ENCODE measurements at regions not wholly inside any gene's neighbourhood (a gene's known extent, or its start where the extent isn't known, plus 50 kb on each side); places are given as distances from the start of the nearest gene placed in this dataset.

GRCh38 chr2:34547340-34547739 is 948.2 kb upstream of the FAM98A start:
- no peak for TF ChIP-seq CTCF (IDR thresholded peaks at IDR 0.05)
- no peak for ATAC-seq (ENCODE audit: low FRiP score)
- DNase-seq (ENCODE audit: low spot score) = no peak

- DNase-seq (ENCODE audit: low spot score) = no peak
- TF ChIP-seq CTCF (IDR thresholded peaks at IDR 0.05) = no peak
- no peak for ATAC-seq (ENCODE audit: low FRiP score)
These were observed 946.5 kb upstream of the FAM98A start for GRCh38 chr2:34545486-34546136.

- TF ChIP-seq CTCF (IDR thresholded peaks at IDR 0.05) = no peak
- DNase-seq (ENCODE audit: low spot score) (no peak), ATAC-seq (ENCODE audit: low FRiP score) (no peak)
These were observed 935.7 kb upstream of the FAM98A start for GRCh38 chr2:34534761-34535160.

- no peak for DNase-seq (ENCODE audit: low spot score)
- no peak for ATAC-seq (ENCODE audit: low FRiP score)
- TF ChIP-seq CTCF (IDR thresholded peaks at IDR 0.05) = no peak
These were observed 935.2 kb upstream of the FAM98A start for GRCh38 chr2:34534341-34534740.

- no peak for DNase-seq (ENCODE audit: low spot score)
- TF ChIP-seq CTCF (IDR thresholded peaks at IDR 0.05) = no peak
- ATAC-seq (ENCODE audit: low FRiP score) = no peak
These were observed 934.6 kb upstream of the FAM98A start for GRCh38 chr2:34533585-34534183.

GRCh38 chr2:34529965-34530364 is 930.9 kb upstream of the FAM98A start:
- no peak for DNase-seq (ENCODE audit: low spot score)
- no peak for ATAC-seq (ENCODE audit: low FRiP score)
- TF ChIP-seq CTCF (IDR thresholded peaks at IDR 0.05) = no peak

GRCh38 chr2:34523958-34524514 is 924.9 kb upstream of the FAM98A start:
- TF ChIP-seq CTCF (IDR thresholded peaks at IDR 0.05) = no peak
- DNase-seq (ENCODE audit: low spot score) (no peak), ATAC-seq (ENCODE audit: low FRiP score) (no peak)

Measured in omental fat pad (tissue), 3 donors.